A549 (cell line): ENCODE measurements at regions not wholly inside any gene's neighbourhood (a gene's known extent, or its start where the extent isn't known, plus 50 kb on each side); places are given as distances from the start of the nearest gene placed in this dataset.
"Not testable (repeated sequence)": the region's sequence is repeated elsewhere in the genome, so short reads cannot be mapped to it uniquely, and the experiment has no call there.

Source experiments
- ATAC-seq, 2 experiments: fragments of 200-7000 bp in 1 of 2; fragments of >200 bp in 1 of 2; cut with Nextera tagmentation in 1 of 2; cut with Tn5 transposase in 1 of 2; 3 replicates each; pipeline versions ENCODE4 v1.8.0 to v1.9.1; 2018 to 2020; ENCODE audit warnings: mild to moderate bottlenecking in 1 of 2, moderate library complexity in 1 of 2
- CTCF ChIA-PET: fragments of 300-600 bp; sonication (Branson Sonifier 250); formaldehyde crosslinking; extraction: SDS; loops from one replicate; lab custom pipeline; 2021; ENCODE audit warnings: antibody characterized with exemption, inconsistent platforms; lab: Yijun Ruan, JAX
- POLR2A ChIA-PET: fragments of 350-600 bp; formaldehyde crosslinking; extraction: SDS; loops from one replicate; lab custom pipeline; 2021; ENCODE audit warnings: antibody characterized with exemption, inconsistent platforms; lab: Yijun Ruan, JAX
- DNase-seq, 2 experiments: peaks; one replicate each; pipeline versions ENCODE4 v3.0.0 to v3.0.0-alpha.2; 2011 to 2016; ENCODE audit warnings: low read depth in 1 of 2, low spot score in 1 of 2
- FAIRE-seq: peaks from 2 replicates; lab custom pipeline; 2011; peaks lifted over from hg19 to GRCh38; lab: Jason Lieb, UNC
- H3K27ac ChIP-seq, 2 experiments: fragments of >200 bp; sonication (Bioruptor Twin); formaldehyde crosslinking; 3 replicates each; pipeline ENCODE4 v1.5.1; 2016 to 2017
- H3K4me1 ChIP-seq: fragments of >200 bp; sonication (Bioruptor Twin); formaldehyde crosslinking; 3 replicates; pipeline ENCODE4 v1.6.1; 2016
- H3K4me2 ChIP-seq: fragments of >200 bp; sonication (Bioruptor Twin); formaldehyde crosslinking; 3 replicates; pipeline ENCODE4 v1.6.1; 2016
- H3K4me3 ChIP-seq: fragments of >200 bp; sonication (Bioruptor Twin); formaldehyde crosslinking; 3 replicates; pipeline ENCODE4 v1.5.1; 2016
- H3K9me3 ChIP-seq: fragments of >200 bp; sonication (Bioruptor Twin); formaldehyde crosslinking; 3 replicates; pipeline ENCODE4 v1.6.1; 2016
- ATOH8 ChIP-seq: fragments of 250-450 bp; sonication (Bioruptor Pico); IDR thresholded peaks from 2 replicates; pipeline ENCODE4 v1.5.0; 2020; ENCODE audit warnings: low read depth, mild to moderate bottlenecking, moderate library complexity
- BHLHE40 ChIP-seq: IDR thresholded peaks from 2 replicates; pipeline ENCODE4 v1.6.1; 2012; ENCODE audit warnings: low read depth, low read length, inconsistent platforms
- CBX8 ChIP-seq: fragments of 200-600 bp; sonication (generic); IDR thresholded peaks from 2 replicates; pipeline ENCODE4 v1.6.1; 2016
- CHD2 ChIP-seq: fragments of 150-350 bp; IDR thresholded peaks from 2 replicates; pipeline ENCODE4 v1.6.1; 2014; ENCODE audit warnings: low read length; ENCODE audit not compliant: partially characterized antibody
- CHD4 ChIP-seq: fragments of 200-600 bp; sonication (generic); IDR thresholded peaks from 2 replicates; pipeline ENCODE4 v1.6.1; 2016; ENCODE audit warnings: antibody characterized with exemption, mild to moderate bottlenecking, borderline replicate concordance
- E2F6 ChIP-seq: IDR thresholded peaks from 2 replicates; pipeline ENCODE4 v1.6.1; 2012; ENCODE audit warnings: low read depth, borderline replicate concordance
- EHMT2 ChIP-seq: fragments of 200-600 bp; sonication (generic); IDR thresholded peaks from 2 replicates; pipeline ENCODE4 v1.6.1; 2016; ENCODE audit warnings: antibody characterized with exemption, low read depth, mild to moderate bottlenecking, moderate library complexity
- FOXS1 ChIP-seq: fragments of 250-450 bp; sonication (Bioruptor Pico); IDR thresholded peaks from 2 replicates; pipeline ENCODE4 v1.5.0; 2020; ENCODE audit warnings: mild to moderate bottlenecking, moderate library complexity
- HOXA7 ChIP-seq: fragments of 250-450 bp; sonication (Bioruptor Pico); IDR thresholded peaks from 2 replicates; pipeline ENCODE4 v1.5.0; 2020; ENCODE audit warnings: mild to moderate bottlenecking, moderate library complexity
- HOXB13 ChIP-seq: fragments of 250-450 bp; sonication (Bioruptor Pico); IDR thresholded peaks from 2 replicates; pipeline ENCODE4 v1.5.0; 2020; ENCODE audit warnings: low read depth, mild to moderate bottlenecking, moderate library complexity
- HOXB5 ChIP-seq: fragments of 250-450 bp; sonication (Bioruptor Pico); IDR thresholded peaks from 2 replicates; pipeline ENCODE4 v1.5.0; 2020; ENCODE audit warnings: mild to moderate bottlenecking, moderate library complexity
- KDM1A ChIP-seq: fragments of 200-600 bp; sonication (generic); IDR thresholded peaks from 2 replicates; pipeline ENCODE4 v1.6.1; 2016; ENCODE audit warnings: low read depth, mild to moderate bottlenecking
- MAX ChIP-seq: IDR thresholded peaks from 2 replicates; pipeline ENCODE4 v1.6.1; 2012
- MAZ ChIP-seq: fragments of 150-350 bp; IDR thresholded peaks from 2 replicates; pipeline ENCODE4 v1.6.1; 2014; ENCODE audit warnings: antibody characterized with exemption, low read depth, low read length, borderline replicate concordance
- MYC ChIP-seq: IDR thresholded peaks from 2 replicates; pipeline ENCODE4 v1.6.1; 2012; ENCODE audit warnings: mild to moderate bottlenecking, inconsistent platforms, low read length, improper control_type of control experiment, borderline replicate concordance
- RFX5 ChIP-seq: fragments of 450-650 bp; IDR thresholded peaks from 2 replicates; pipeline ENCODE4 v1.7.1; 2014; ENCODE audit warnings: antibody characterized with exemption, mild to moderate bottlenecking, moderate library complexity
- RNF2 ChIP-seq: fragments of 200-600 bp; sonication (generic); IDR thresholded peaks from 2 replicates; pipeline ENCODE4 v1.6.1; 2016; ENCODE audit warnings: low read depth, mild to moderate bottlenecking, antibody characterized with exemption, moderate library complexity, borderline replicate concordance
- SREBF2 ChIP-seq: fragments of 450-650 bp; IDR thresholded peaks from 2 replicates; pipeline ENCODE4 v1.6.1; 2014; ENCODE audit warnings: mild to moderate bottlenecking, moderate library complexity
- TP53 ChIP-seq: fragments of 250-450 bp; sonication (Bioruptor Pico); IDR thresholded peaks from 2 replicates; pipeline ENCODE4 v1.5.0; 2021; ENCODE audit warnings: mild to moderate bottlenecking, moderate library complexity
- ZFP36 ChIP-seq: fragments of 450-650 bp; IDR thresholded peaks from 2 replicates; pipeline ENCODE4 v1.6.1; 2014; ENCODE audit warnings: borderline replicate concordance; ENCODE audit not compliant: partially characterized antibody
- WGBS: methylation state at CpG from one replicate; pipeline ENCODE4 v1.1.6; 2017; ENCODE audit errors: missing lambda C conversion rate; 5-methylcytosine and 5-hydroxymethylcytosine counted together
- TF ChIP-seq, protein P1 (sequence below): IDR thresholded peaks from 2 replicates; pipeline ENCODE4 v1.6.1; 2012
- TF ChIP-seq, protein P2 (sequence below): fragments of >200 bp; sonication (Bioruptor Twin); formaldehyde crosslinking; IDR thresholded peaks from 3 replicates; pipeline ENCODE4 v1.5.1; 2016

GRCh38 chrX:111581086-111581485 lies 69.6 kb downstream of the SERTM2 start:
- no peaks in the 10 kb centered on the region for H3K4me1 ChIP-seq
- CTCF ChIA-PET: no interaction called here
- H3K4me3 ChIP-seq: no peak overlapping the region
- no peak overlapping the region for H3K4me2 ChIP-seq
- DNase-seq (no peak), ATAC-seq (no peak), FAIRE-seq (no peak)
- TF ChIP-seq BHLHE40: no peak
- TF ChIP-seq KDM1A: no peak
- TF ChIP-seq, protein P1, sequence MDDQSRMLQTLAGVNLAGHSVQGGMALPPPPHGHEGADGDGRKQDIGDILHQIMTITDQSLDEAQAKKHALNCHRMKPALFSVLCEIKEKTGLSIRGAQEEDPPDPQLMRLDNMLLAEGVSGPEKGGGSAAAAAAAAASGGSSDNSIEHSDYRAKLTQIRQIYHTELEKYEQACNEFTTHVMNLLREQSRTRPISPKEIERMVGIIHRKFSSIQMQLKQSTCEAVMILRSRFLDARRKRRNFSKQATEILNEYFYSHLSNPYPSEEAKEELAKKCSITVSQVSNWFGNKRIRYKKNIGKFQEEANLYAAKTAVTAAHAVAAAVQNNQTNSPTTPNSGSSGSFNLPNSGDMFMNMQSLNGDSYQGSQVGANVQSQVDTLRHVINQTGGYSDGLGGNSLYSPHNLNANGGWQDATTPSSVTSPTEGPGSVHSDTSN: no peak
- TF ChIP-seq MAZ: no peak
- TF ChIP-seq ZFP36: no peak
- TF ChIP-seq CBX8: no peak
- TF ChIP-seq RFX5: no peak
- no peak for TF ChIP-seq EHMT2
- no peak for TF ChIP-seq CHD4
- no peak for TF ChIP-seq SREBF2
- no peak for TF ChIP-seq MYC
- TF ChIP-seq, protein P2, sequence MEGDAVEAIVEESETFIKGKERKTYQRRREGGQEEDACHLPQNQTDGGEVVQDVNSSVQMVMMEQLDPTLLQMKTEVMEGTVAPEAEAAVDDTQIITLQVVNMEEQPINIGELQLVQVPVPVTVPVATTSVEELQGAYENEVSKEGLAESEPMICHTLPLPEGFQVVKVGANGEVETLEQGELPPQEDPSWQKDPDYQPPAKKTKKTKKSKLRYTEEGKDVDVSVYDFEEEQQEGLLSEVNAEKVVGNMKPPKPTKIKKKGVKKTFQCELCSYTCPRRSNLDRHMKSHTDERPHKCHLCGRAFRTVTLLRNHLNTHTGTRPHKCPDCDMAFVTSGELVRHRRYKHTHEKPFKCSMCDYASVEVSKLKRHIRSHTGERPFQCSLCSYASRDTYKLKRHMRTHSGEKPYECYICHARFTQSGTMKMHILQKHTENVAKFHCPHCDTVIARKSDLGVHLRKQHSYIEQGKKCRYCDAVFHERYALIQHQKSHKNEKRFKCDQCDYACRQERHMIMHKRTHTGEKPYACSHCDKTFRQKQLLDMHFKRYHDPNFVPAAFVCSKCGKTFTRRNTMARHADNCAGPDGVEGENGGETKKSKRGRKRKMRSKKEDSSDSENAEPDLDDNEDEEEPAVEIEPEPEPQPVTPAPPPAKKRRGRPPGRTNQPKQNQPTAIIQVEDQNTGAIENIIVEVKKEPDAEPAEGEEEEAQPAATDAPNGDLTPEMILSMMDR: no peak
- no peak for TF ChIP-seq FOXS1 (CRISPR knock-in tag)
- no peak for TF ChIP-seq HOXB5 (CRISPR knock-in tag)
- TF ChIP-seq MAX: no peak
- no peaks in the 10 kb centered on the region for H3K9me3 ChIP-seq
- no peak overlapping the region for H3K27ac ChIP-seq
- 17% methylated on average over 2 of the region's 2 CpGs for WGBS
- POLR2A ChIA-PET: no interaction called here

- no peak for FAIRE-seq
- no peak overlapping the region for H3K4me2 ChIP-seq
- ChIA-PET POLR2A (no interaction called here), CTCF (interaction anchor here (1.2 kb wide), 1 partner anchor 20 kb away, joined by 3 read pairs; no protein-coding TSS in a partner anchor)
- no peak for DNase-seq
- WGBS: 0% methylated on average over 2 of the region's 2 CpGs
- no peak overlapping the region for H3K27ac ChIP-seq
- no peaks in the 10 kb centered on the region for H3K4me1 ChIP-seq
- TF ChIP-seq CHD2 (no peak), CBX8 (no peak), KDM1A (no peak), RNF2 (no peak), HOXB13 (CRISPR knock-in tag) (no peak), TP53 (CRISPR knock-in tag) (no peak), E2F6 (no peak), HOXB5 (CRISPR knock-in tag) (no peak), HOXA7 (no peak), ATOH8 (CRISPR knock-in tag) (no peak)
- TF ChIP-seq, protein P1: no peak
- ATAC-seq: no peak
- H3K4me3 ChIP-seq: no peak overlapping the region
- H3K9me3 ChIP-seq: no peaks in the 10 kb centered on the region
Observed at GRCh38 chrX:111585337-111585736, 73.9 kb downstream of the SERTM2 start.

DNA sequence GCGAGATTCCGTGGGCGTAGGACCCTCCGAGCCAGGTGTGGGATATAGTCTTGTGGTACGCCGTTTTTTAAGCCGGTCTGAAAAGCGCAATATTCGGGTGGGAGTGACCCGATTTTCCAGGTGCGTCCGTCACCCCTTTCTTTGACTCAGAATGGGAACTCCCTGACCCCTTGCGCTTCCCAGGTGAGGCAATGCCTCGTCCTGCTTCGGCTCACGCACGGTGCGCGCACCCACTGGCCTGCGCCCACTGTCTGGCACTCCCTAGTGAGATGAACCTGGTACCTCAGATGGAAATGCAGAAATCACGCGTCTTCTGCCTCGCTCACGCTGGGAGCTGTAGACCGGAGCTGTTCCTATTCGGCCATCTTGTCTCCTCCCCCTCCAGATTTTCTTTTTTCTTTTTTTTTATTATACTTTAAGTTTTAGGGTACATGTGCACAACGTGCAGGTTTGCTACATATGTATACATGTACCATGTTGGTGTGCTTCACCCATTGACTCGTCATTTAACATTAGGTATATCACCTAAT lies 83.0 kb downstream of the SERTM2 start:
- H3K4me3 ChIP-seq, POLR2A ChIA-PET, H3K9me3 ChIP-seq, H3K4me1 ChIP-seq, H3K27ac ChIP-seq, CTCF ChIA-PET, H3K4me2 ChIP-seq, FAIRE-seq, ATAC-seq, DNase-seq: not testable (repeated sequence)
- WGBS: 68% methylated on average over 14 of the region's 28 CpGs
